ENCODE measurements at regions not wholly inside any gene's neighbourhood (a gene's known extent, or its start where the extent isn't known, plus 50 kb on each side); places are given as distances from the start of the nearest gene placed in this dataset.
"Not testable (repeated sequence)": the region's sequence is repeated elsewhere in the genome, so short reads cannot be mapped to it uniquely, and the experiment has no call there.

DNA sequence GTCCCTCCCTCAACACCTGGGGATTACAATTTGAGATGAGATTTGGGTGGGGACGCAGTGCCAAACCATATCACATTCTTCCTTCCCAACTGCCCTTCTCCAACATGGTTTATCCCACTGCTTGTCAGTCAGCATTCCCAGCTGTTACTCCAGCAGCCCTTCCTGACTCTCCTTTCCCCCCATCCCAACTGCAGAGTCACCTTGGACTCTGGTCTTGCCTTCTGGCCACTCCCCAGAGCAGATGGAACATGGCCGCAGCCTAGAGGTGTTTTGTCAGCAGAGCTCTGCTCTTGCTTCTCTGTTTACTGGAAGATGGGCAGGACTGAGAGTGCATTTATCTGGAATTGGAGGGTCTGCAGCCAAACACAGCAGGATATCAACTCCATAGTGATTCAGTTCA lies 51.2 kb upstream of the MEX3C start:
- no peak for DNase-seq

DNA sequence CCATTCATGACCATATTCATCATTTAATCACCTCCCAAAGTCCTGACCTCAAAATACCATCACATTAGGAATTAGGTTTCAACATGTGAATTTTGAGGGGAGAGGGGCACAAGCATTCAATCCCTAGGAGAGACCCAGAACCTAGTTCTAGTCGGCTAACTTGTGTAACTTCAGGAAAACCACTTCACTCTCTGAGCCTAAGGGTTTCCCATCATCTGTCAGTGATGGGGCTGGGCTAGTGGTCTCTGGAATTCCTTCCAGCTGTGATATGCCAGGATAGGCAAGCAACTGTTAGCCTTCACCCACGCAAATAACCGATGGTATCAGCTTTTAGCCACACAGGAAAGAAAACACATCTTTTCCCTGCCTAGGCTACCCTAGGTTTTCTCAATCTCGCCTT lies 52.5 kb upstream of the MEX3C start:
- no peak for DNase-seq

DNA sequence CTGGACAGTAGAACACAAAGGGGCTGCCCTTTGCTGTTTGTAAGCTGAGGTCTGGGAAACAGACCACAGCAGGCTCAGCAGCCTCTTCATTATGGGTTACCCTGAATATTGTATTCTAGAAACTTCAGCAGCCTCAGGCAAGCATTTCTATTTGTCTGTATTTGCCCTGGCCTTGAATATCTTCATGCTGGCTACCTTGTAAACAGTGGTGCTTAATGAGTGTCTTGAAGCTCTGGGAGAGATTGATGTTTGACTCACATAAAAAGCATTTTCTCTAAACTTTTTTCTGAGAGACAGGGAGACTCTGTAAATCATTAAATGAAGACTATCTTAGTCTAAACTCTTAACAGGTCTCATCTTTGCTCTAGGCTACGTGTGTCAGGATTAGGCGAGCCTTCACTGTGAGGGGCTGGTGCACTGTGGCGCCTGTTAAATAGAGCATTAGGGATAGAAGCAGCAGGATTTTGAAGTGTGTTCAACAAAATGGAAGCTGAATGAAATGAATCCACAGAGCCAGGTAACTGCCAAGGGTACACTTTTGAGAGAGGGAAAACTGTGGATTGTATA lies 53.1 kb upstream of the MEX3C start:
- no peak for DNase-seq

DNA sequence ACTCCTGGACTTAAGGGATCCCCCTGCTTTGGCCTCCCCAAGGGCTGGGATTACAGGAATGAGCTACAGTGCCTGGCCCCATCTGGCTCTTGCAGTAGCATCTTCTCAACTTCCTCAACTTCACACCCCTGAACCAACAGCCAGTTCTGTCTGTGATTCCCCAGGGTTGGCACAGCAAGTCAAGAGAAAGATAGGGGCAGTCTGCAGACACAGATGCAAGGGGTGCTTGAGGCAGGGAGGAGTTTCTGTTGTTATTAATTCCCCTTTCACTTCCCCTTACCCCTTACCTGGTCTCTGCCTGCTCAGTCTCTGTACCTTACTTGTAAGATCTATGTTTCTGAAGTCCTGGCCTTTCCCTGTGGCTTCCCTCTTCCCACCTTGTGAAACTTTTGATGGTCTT lies 54.1 kb upstream of the MEX3C start:
- peak; percentile 37 for DNase-seq

DNA sequence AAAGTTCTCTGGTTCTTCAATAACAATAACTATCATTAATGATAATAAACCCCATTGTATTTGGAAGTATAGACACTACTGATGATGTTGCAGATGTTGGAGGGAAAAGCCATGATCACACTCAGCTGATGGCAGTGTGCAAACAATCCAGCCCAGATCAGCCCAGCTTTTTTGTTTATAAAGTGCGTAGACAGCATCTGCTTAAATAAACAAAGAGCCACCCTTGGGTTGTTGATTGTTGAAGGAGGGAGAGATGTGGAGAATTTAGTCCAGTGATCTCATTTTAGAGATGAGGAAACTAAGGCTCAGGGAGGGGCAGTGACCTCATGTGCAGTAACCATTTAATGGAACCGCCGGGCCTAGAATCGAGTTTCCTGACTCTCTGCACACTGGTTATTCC lies 56.0 kb upstream of the MEX3C start:
- DNase-seq, result no peak

DNA sequence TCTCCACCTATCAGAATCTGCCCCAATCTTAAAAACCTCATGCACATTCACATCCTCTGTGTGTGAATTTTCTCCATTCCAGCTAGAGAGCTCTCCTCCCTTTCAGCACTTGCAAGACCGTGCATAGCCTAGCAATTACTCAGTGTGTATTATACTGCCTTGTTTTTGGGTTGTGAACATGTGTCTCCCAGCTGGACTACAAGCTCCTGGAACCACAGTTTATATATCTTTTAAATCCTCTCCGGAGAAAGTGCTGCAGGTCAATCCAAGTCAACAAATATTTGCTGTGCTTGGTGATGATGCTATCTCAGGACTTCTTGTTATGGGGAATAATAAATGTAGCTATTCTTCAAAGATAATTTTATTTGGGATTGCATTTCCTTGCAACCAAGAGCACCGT lies 58.2 kb upstream of the MEX3C start:
- no peak for DNase-seq

DNA sequence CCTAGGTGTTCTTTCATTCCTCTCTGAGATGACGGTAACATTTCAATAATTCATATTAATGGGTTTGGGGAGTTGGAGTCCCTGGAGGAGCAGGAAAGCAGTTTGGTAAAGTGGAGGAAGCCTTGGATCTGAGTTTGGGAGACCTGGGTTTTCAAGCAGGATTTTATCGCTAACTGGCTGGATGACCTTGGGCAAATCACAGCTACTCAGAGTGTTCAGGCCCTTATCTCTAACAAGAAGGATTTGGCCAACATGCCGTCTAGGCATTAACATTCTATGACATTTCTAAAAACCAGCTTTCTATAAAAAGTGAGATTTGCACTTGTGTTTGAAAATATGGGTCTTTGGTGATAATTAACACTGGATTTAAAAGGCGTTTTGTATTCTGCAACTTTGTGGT lies 59.7 kb upstream of the MEX3C start:
- DNase-seq, result no peak

DNA sequence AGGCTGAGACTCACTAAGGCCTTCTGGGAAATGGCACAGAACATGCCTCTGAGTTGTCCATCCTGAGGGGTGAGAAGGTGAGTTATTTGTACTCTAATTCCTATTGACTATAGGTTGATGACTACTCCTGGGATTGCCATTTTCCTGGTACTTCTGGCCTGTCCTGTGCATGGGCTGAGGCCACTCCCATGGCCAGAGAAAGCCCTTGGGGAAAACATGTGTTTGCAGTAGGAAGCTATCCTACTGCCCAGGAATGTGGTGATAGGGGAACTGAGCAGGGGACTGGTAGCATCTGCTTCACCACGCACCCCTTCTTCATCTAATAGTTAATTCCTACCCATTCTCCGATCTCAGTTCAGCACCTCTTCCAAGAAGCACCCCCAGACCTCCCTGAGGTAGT lies 62.6 kb upstream of the MEX3C start:
- no peak for DNase-seq

DNA sequence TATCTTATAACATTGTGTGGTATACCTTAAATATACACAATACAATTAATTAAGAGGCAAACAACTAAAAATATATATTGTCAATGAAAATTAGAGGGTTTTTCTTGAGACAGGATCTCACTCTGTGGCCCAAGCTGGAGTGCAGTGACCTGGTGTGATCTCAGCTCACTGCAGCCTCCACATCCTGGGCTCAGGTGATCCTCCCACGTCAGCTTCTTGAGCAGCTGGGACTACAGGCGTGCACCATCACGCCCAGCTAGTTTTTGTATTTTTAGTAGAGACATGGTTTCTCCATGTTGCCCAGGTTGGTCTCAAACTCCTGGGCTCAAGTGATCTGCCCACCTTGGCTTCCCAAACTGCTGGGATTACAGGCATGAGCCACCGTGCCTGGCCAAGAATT lies 68.6 kb upstream of the MEX3C start:
- DNase-seq, result not testable (repeated sequence)

DNA sequence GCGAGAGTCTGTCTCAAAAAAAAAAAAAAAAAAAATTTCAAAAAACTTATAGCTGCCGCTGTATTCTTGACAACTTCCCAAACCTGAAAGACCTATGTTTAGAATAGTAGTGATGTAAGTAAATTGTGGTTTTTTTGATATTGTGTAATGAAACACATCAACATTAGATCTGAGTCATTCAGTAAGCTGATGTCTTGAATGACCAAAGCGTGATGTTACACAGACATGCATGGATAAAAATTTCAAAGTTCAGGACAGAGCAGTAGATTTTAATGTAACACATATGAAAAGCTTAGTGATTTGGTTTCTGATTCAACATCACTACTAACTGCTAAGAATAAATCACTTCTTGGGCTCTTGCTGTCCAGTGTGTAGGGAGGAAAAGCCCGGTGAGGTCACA lies 69.3 kb upstream of the MEX3C start:
- peak; percentile 94 for DNase-seq

DNA sequence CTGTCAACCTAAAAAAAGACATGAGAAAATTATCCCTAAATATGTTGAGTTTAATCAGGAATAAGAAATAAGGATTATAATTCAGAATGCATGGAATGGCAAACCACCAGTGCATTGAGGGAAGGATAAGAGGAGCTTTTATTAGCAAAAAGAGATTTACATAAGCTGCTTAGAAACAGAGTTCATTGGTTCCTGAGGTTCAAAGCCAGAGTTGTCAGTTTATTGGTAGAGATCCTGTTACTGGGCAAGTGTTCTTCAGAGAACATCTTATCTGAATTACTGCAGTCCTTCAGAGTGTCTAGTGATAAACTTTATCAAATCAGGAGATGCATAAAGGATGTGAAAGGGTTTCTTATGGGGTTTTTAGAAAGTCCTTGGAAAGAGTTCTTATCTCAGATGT lies 76.0 kb upstream of the MEX3C start:
- no peak for DNase-seq

DNA sequence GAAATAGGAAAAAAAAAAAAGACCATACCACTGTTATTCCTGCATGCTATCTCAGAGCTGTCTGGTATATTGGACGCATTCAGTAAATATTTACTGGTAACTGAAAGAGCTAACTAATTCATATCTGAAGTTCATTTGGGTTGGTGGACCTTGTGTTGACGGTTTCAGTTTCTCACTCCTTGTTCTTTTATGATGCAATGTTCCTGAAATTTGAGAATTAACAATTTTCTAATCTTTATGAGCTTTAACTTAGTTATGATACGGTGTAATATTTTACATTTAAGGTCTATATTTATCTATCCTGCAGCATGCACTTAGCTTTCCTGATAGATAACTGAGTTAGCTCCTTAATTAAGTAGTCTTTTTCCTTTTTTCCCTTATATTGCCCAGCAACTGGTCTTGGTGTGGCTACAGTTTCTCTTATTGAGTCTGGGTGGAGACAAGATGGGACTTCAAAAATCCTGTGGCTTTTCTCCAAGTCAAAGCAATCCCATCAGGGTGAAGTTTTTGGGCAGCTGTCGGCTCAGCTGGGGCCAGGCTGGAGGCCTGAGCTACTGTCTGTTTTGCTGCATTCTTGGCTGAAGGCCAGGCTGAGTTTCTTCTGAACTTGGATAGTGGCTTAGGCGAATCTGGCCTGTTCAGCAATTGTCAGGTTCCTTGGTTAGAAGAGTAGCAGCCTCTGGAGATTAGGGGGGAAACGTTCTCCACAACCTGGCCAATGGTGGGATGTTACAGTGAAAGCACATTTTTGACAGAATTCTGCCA lies 78.4 kb upstream of the MEX3C start:
- DNase-seq, result no peak

DNA sequence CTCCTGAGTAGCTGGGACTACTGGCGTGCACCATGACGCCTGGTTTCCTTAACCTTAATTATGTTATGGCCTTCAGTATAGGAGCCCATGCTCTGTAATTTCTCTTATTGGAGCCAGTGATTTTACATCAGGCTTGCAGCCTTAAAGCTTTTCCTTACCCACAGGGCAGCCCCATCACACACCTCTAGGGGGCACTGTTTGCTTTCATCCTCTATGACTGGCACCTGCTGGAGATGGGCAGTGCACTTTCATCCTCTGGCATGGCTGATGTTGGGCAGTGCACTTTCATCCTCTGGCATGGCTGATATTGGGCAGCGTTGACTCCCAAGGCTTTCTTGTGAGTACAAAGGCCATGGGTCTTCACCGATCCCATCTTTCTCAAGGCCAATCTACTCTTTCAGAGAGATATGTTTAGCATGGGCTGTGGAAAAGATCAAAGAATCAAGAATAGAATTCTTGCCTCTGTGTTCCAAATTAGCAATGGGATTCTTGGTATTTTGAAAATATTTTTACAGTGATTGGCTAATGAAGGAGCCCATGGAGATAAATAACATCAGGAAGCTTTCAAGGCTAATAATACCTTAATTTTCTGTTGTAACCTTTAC lies 80.7 kb upstream of the MEX3C start:
- DNase-seq, result peak; percentile 39

DNA sequence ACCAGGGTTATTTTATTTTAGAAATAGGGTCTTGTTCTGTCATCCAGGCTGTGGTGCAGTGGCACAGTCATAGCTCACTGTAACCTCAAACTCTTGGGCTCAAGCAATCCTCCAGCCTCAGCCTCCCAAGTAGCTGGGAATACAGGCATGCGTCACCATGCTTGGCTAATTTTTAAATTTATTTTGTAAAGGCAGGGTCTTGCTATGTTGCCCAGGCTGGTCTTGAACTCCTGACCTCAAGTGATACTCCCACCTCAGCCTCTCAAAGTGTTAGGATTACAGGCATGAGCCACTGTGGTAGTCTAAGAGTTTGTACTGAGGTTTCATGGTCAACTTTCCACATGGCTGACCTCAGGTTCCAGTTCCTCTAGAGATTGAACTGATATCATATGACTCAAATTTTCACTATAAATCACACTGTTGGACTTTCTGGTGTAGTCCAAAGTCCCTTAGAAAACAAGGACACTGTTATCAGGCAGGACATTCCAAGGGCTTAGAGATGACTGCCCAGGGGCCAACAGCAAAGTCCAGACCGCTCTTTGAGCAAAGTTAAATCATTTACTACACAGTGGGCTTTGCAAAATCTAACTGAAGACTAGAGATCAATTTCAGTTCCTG lies 82.0 kb upstream of the MEX3C start:
- peak; percentile 56 for DNase-seq

DNA sequence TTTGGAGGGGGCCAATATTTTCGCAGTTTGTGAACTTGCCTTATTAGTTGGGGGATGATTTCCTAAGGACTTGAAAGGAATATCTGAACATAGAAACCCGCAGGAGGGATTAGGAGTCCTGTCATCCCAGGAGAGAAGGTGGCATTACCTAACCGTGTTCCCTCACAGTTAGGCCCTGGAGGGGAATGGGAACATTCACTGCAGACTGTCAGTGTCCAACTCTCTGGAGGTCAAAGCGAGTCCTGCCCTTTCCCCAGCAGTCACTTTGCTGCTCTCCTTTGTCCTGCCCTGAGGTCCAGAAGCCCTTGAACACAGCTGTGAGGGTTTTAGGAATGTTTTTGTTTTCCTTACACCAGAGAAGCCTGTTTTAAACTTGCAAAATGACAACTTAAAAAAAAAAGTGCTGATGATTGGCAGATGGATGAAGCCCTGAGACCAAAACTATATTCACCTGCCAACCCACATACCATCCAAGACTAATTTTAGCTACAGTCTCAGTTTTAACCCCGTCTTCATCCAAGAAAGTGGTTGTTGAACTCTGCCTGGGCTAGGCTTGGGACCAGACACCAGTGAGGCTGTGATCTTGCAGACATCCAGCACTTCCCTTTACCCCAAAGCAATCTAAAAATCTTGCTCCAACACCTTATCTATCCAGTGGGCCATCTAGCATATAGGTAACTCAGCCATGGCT lies 90.5 kb upstream of the MEX3C start:
- DNase-seq, result no peak

DNA sequence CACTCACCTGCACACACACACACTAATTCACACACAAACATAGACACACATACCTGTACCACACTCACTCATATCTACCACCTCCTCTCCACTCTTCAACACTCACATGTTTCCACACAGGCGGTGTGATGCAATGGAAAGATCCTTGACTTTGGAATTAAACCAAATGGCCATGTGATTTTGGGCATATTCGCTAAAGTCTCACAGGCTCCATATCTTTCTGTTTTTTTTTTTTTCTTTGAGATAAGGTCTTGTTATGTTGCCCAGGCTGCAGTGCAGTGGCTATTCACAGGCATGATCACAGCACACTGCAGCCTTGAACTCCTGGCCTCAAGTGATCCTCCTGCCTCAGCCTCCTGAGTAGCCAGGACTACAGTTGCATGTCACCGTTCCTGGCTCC lies 91.1 kb upstream of the MEX3C start:
- DNase-seq, result no peak

DNA sequence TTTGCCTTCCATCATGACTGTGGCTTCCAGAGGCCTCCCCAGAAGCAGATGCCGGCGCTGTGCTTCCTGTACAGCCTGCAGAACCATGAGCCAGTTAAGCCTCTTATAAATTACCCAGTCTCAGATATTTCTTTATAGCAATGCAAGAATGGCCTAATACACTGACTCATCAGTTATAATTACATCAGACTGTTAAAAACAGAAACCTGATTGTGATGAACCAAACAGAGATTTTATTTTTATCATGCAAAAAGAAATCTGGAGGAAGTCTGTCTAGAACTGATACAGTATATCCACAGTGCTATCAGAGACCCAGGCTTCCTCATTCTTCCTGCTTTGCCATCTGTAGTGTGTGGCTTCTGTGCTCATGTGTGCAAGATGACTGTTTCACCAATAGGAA lies 93.4 kb upstream of the MEX3C start:
- peak; percentile 35 for DNase-seq

DNA sequence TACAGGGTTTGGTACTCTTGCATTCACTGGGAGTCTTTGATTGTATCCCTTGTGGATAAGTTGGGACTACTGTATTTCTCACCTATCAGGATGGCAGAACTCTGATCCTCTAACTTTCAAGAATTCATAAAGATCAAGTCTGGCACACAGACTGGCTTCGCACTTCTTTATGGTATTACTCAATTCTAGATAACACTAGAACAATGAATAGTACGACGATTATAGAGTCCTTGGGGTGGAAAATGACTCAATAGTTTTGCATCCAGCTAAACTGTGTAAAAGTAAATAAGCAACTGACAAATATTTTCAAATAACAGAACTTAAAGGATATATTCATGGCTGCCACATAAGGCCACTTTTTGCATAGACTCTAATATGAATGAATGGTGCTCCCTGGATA lies 103.4 kb upstream of the MEX3C start:
- no peak for DNase-seq

DNA sequence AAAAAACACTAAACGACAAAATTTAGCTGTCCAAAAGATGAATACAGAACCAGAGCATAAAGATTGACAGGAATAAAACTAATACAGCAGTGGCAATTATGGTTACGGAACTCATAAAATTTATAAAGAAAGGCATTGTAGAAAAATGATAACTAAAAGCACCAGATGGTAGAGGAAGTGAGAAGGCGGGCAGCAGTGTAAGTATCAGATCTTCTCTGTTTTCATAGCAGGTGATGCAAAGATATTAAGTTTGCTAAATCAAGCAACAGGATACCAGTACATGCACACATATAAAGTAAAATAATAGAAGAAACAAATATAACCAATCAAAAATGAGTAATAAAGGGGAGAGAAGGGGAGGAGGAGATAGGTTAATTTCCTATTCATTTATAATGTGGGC lies 103.9 kb upstream of the MEX3C start:
- DNase-seq, result no peak

DNA sequence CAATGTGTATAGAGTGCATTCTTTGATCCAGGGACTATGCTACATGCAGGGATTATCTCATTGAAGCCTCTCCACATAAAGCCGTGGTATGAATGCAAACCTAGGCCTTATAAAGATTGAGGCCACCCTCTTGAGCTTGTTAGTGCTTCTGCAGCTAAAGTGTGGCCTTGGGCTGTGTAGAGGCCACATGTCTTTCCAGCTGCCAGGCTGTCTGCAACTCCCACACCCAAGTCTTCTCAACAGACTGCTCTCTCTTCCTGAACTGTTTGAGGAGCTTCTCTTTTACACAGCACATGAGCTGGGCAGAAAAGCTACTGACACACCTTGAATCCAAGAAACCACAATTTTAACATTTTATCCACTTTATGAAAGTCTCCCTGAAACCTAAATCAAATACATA lies 119.2 kb upstream of the MEX3C start:
- DNase-seq, result no peak

DNA sequence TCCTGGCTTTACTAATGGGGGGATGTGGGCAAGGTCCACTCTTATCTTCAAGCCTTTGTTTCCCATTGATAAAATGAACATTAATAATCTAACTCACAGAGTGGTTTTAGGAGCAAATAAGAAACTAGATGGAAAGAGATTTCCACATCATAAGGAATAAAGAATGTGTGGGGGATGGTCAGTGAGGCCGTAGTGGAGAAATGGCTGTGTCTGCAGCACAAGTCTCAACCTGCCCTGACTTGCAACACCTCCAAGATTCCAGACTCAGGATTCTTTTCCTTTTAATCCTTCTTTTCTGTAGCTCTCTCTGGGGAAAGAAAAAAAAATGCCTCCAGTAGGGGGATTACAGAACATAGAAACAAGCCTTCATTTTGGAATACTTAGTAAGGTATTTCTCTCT lies 124.2 kb upstream of the MEX3C start:
- no peak for DNase-seq

DNA sequence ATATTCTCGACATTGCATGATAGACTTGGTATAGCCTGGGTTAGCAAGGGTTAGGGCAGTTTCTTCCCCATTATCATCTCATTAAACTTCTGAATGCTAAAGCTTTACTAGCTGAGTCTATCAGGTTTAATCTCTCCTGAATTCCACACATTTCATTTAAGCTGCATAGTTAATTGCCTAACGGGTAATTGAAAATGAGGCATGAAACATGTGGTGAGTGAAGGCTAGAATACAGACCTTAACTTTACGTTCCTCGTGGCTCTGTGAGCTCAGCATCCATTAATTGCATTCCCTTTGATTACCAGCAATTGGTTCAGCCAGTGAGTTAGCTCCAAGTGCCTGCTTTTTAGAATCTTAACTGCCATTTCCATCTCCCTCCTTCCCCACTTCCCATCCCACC lies 126.5 kb upstream of the MEX3C start:
- DNase-seq, result no peak

DNA sequence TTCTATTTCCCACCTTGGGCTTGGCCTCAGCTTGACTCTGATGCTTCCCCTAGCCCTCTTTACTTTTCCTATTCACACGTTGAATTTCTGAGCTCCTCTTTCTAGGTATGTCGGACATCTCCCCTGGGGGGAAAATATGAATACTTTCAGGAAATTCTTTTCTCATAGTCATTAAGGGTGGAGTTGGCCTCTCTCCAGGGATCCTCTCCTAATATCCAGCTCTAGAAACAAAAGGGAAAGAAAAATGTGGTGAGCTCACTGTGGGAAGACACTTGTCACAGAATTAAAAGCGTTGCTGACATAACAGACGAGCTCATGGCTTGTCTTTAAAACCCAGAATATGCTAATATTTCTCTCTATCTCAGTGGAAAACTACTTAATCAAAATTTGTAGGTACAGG lies 132.7 kb upstream of the MEX3C start:
- no peak for DNase-seq

DNA sequence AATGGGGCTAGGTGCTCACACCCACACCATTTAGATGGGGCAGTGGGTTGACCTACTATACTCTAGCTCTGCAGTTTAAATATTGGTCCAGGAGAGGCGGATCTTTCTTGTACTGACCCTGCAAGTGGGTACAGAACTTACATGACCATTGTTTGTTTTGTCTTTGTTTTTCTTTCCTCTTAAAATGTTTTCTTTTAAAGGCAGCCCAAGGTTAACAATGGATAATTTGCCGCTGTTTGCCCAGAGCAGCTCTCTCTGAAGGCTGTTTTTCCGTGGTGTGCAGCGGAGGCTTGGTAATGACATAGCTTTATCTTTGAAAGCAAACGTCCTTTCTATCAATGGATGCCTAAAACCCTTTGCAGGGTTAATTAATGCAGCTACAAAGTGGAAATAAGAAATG lies 133.3 kb upstream of the MEX3C start:
- no peak for DNase-seq

All from MV-4-11 (cell line).